GM19438 (cell line): ENCODE measurements at regions not wholly inside any gene's neighbourhood (a gene's known extent, or its start where the extent isn't known, plus 50 kb on each side); places are given as distances from the start of the nearest gene placed in this dataset.

ENCODE experiments used
- ATAC-seq: cut with Tn5 transposase; IDR thresholded peaks from one replicate; pipeline ENCODE4 v1.9.1; 2021; ENCODE audit warnings: low read depth; ENCODE audit not compliant: unreplicated experiment

DNA sequence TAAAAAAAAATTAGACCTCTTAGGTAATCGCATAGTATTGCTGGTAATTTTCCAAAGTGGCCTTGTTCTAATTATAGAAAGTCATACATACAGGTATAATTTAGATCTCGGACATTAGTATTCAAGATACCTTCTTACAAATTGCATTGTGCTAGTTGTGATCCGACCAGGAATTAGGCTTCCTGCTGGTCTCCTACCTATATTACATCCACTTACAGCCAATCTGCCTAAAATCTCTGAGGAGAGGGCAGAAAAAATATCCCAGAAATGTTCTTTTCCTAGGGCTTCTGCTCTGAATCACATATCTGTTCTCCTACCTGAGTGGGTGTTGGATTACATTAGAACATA lies 314.7 kb upstream of the GULP1 start:
- ATAC-seq: no peak

DNA sequence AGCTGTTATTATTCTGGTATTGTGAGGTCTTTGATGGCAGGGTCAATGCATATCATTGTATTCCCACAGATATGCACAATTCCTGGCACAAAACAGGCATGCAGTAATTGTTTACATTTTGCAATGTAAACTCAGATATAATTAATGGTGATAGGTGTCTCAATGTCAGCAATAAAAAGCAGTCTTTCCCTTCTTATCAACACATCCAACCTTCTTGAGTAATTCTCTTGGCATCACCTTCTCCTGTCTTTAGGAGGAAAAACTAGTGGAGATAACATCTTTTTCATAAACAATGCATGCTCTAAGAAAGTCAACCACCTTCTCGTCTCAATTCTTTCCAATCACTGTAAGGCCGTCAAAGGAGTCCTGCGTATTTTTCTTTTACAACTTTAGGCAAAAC lies 313.3 kb upstream of the GULP1 start:
- no peak for ATAC-seq

DNA sequence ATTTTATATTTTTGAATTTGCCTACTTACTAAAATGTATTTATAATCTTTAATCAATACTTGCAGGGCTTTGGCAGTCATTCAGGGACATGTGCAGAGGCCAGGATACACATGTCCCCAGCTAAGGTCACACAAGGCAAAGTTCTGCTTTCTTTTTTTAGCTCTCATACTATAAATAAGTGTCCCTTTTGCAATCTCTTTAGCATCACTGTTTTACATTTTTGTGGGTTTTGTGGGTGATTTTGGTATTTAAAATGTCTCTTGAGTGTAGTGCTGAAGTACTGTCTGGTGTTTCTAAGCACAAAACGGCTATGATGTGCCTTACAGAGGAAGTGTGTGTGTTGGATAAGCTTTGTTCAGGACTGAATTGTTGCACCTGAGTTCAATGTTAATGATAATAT lies 309.0 kb upstream of the GULP1 start:
- ATAC-seq: peak; percentile 89

DNA sequence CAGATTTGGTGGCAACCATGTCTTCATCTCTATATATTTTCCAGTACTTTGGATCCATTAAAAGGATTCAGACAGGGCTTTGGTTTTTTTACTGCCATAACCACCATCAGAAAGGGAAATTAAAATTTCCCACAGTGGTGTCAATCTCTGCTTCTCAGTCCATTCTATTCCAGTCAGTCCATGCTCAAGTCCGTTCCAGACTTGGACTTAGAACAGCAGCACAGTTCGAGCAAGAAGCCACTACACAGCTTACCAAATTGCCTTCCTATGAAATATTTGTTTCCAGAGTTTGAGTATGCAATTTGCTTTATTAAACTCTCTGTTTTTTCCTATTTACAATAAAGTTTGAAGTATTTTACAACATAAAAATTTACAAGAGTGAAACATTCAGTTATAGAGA lies 306.5 kb upstream of the GULP1 start:
- no peak for ATAC-seq

DNA sequence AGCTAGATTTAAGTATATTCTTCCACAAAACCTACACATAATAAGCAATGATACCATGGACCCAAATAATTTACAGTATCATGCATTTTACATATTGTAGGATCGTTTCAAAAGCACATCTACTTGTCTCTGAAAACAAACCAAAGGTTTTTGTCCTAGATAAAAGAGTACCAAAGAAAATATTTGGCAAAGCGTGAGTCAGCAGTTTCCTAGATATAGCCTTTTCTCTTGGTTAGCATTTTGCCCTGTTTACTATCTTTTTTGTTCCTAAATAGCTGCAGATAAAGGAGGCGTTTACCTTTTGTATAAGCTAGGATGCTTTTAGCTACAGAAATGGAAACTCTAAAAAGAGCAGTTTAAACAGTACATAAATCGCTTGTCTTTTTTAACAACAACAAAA lies 305.8 kb upstream of the GULP1 start:
- ATAC-seq: no peak

DNA sequence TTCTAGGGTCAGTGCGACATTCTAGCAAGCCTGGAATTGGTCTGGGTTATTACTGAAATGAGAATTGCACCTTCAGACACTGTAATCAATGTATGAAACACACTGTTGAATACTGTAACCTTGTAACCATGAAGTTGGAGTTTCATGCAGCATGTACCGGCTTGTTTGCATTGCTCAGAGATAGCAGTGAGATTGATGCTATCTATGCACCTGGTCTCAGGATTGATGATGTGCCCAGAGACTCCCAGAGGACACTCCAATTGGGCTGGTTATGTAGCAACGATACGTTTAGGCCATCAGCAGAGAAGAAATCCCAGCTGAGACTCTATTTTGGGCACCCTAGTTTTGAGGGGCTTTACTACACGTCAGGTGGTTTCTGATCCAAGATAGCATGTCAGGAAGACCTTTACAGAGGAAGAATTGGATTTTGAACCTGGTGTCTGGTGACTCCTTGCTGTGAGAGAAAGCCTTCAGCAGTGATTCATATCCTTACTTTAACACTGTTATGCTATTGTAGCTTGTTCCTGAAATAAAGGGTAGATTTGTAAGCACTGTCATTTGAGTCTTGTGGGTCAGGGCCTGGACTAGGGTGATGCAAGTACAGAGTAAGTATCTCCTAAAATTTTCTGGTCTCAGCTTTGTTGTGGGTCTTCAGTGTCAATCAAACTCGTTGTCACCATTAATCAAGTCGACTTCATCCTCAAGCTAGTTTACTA lies 305.1 kb upstream of the GULP1 start:
- ATAC-seq: no peak

DNA sequence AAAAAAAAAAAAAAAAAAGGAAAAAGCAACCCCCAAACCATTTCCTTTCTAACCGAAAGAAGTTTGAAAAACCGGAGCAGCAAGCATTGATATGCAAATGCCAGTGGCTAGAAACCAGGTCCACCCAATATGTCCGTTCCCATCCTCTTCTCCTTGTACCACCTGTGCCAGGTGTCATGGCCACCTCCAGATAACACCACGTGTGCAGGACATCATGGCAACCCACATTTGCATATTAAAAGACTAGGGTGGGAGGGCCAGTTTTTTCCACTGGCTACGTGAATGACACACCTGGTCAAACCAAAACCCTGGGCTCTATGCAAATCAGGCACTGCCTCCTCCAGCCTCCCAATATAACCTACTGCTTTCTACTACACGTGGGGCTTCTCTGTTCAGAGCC lies 303.3 kb upstream of the GULP1 start:
- ATAC-seq: no peak

DNA sequence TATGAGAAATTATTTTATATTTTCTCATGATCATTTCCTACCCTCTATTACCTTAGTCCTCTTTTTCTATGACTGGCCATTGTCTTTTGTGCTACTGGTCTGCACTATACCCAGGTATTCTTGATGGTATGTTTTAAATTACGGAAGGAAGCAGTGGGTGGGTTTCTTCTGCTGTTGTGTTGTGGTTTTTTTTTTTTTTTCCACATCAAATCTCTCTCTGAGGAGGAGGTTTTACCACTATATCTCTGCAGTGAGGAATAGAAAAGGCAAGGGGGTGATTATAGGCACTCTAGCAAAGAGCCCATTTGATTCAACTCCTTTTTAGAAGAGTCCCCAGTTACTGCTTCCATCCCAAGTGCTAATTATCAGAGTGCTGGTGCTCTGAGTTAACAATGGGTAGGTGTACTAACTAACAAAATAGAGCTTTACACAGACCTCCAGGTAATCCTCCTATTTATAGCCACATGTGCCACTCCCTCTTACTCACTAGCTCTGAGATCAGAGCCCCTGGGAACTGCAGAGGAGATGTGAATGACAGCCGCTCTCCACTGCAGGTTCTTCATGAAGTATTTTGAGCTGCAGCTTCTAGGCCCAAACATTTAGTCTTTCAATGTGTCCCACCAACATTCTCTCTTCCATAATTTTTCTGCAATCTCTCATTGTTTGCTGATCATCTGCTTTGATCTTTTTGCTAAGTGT lies 301.6 kb upstream of the GULP1 start:
- no peak for ATAC-seq

DNA sequence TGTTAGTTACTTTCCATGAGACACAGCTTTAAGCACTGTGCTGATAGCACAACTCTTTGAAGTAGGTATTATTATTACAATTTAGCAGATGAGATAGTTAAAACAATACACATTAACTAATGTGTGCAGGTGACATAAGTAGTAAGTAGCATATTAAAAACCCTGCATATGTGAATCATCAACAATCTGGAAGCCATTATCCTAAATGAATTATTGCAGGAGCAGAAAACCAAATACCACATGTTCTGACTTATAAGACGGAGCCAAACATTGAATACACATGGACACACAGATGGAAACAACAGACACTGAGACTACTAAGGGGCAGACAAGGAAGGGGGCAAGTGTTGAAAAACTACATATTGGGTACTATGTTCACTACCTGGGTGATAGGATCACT lies 300.3 kb upstream of the GULP1 start:
- ATAC-seq: no peak

DNA sequence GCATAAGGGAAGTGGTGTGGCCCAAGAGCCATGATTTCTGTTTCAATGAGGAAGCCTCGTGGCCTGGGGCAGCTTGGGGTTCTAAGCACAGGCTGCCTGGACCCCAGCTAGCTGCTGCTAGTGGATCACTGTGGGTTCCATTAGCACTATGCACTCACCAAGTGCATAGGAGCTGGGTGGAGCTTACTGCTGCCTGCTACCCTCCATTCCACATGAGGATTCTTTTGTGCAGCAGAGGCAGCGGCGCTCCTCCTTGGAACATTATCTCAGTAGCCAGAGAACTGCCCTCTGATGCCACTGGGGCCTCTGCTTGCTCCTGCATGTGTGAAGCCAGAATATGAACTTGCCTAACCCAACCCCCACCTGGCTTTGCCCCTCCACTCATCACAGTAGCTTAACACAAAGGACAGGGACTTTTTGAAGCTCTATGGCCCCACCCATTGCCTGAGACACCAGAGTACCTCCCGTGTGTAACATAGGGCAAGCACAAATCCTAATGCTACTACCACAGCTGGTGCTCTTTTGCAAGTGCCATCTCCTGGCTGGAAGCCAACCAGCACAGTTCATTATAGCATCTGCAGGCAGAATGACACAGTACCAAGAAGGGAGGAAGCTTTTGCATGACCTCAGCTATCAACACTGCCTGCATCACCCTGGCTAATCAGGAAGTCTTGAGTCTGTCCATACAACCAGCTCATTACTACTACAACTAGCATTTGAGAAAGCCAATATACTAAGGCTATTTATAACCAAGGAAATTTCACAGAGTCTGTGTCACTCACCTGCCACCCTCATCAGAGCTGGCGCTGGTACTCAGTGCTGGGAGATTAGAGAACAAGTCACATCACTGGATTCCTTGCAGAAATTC lies 297.0 kb upstream of the GULP1 start:
- ATAC-seq: no peak

DNA sequence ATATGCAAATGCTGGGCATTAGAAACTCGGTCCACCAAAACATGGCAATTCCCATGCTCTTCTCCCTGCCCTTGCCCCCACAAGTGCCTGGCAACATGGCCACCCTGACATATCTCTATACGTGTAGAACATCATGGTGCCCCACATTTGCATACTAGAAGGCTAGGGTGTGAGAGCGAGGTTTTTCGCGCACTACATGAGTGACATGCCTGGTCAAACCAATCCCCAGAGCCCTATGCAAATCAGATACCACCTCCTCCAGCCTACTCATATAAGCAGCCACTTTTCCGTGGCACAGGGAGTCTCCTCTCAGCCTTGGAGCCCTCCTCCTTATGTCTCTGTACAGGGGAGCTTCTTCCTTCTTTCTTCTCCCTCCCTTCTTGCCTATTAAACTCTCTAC lies 296.1 kb upstream of the GULP1 start:
- ATAC-seq: no peak

DNA sequence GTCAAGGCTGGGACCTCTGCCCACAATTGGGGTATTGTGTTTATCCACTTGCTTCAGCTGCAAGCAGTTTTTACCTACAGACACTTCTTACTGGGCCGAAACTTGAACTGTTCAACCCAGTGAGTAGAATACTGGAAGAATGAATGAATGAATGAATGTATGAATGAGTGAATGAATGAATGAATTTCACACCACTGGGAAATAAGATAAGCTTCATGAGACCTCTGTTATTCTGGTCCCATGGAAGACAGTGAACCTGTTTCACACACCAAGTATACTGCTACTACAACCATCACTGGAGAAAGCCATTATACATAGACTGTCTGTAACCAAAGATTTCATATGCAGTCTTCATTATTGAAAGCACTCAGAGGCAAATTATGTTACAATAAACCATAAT lies 295.0 kb upstream of the GULP1 start:
- no peak for ATAC-seq

DNA sequence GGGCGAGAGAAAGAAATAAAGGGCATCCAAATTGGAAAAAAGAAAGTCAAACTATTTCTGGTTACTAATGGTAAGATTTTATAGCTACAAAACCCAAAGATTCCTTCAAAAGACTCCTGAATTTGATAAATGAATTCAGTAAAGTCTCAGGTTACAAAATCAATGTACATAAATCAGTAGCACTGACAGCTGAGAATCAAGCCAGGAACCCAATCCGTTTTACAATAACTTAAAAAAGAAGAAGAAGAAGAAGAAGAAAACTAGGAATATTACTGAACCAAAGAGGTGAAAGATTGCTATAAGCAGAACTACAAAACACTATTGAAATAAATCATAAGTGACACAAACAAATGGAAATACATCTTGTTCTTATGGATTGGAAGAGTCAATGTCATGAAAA lies 291.5 kb upstream of the GULP1 start:
- no peak for ATAC-seq

DNA sequence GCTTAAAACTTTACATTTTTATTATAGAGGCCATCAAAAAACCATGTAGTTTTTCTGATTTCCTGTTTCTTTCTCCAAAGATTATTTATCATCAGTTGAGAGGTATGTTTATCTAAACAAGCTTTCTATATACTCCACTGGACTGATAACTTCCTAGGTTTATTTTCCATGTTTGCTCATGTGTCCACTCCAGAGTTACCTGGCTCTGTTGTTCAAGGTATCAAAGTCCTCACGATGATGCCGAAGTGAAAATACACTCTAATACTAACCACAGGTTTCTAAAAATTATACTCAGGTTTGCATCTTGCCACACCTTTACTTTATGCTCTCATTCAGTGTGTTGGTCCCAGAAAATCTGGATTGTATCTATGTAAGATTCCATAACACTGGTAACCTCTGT lies 287.9 kb upstream of the GULP1 start:
- ATAC-seq: no peak

DNA sequence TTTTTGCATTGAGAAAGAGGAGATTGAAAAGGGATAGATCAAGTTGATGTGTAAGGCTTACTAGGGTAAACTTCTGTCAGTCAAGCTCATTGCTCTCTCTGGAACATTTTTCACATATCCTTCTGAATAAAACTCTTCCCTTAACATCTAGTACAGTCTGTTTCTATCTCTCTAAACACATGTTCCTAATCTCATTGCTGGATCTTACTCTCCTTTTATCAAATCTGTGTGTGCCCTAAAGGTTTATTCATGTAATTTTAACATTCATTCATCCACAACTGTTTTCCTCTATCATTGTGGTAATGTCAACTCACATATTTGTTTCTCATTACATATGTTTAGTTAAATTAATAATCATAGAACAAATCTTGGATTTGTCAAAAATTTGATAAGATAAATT lies 277.9 kb upstream of the GULP1 start:
- ATAC-seq: no peak

DNA sequence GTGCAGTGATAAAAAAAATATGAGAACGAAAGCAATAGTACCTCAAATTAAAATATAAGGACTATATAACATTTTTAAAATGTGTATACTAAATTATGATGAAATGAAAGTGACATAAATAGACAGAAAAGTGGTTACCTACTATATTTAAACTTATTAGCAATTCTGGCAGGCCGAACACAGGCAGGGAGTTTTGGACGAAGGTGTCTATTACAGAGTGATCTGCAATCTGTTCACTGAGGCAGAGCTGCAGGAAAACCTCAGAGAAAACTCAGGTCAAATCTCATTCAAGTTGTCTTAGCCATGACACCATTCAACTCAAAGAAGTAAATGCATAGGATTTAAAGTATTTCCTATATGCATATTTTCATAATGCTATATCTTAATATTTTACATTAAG lies 274.8 kb upstream of the GULP1 start:
- ATAC-seq: no peak

DNA sequence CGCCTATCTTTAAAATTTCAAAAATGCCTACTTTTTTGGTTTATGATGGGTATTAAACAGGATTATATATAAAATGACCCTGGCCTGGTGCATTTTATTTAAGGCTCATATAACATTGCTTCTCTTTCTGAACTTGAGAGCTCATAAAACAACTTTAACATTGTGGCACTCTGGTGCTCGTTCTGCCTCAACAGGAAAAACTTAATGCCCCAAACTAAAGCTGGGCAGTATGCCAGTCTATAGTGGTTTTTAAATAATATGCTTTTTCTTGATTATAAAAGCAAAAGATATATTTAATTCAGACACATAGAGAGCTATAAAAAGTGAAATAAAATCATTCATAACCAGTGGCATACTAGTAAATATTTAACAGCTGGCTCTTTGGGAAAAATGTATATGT lies 269.3 kb upstream of the GULP1 start:
- no peak for ATAC-seq

DNA sequence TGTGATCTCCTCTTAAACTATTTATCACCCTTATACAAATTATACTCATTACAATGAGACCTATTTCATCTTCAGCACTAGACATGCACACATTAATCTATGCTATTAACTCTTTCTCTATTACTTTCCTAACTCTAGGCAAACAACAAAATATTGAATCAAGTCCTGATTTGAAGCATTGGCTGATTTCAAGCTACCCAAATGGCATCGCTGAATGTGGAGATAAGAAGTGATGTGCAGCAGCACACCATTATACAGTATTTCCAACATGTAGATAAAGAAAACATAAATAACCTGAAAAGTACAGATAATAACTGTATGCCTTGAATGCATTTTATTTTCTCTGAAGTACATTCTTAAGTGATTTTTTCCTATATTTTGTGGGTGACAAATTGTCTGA lies 268.6 kb upstream of the GULP1 start:
- ATAC-seq: no peak

DNA sequence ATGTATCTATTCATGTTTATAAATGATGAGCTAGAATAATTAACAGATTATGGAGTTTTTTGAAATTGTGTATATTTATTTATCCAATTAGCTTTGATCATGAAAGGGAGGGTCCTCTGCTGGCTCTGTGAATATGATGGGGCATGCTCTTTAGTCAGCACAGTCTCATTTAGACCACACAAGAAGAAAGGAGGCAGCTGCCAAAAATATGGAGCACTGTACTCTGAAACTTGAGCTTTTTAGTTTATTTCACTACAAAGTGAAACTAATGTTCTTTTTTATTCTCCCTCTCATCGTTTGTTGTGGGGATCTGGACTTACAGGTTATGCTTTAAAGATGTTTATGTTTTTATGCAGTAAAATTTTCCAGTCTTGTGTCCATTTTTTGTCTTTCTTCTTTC lies 266.9 kb upstream of the GULP1 start:
- no peak for ATAC-seq

DNA sequence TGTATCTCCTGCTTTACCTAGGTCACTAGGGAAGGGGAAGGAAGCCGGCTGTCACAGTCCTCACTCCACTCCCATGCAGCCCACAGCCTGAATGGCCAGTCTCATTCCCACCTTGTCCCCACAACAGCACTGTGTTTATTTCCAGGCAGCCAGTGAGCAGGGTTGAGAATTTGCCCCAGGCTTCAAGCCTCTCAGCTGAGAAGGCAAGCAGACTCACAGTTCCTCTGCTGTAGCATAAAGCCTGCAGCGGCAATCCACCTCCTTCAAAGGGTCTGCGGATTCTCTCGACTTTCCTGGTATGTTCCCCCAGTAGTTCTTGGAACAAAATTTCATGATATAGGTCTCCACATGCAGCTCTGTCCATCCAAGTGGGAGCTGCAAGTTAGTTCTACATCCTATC lies 262.9 kb upstream of the GULP1 start:
- ATAC-seq: no peak

DNA sequence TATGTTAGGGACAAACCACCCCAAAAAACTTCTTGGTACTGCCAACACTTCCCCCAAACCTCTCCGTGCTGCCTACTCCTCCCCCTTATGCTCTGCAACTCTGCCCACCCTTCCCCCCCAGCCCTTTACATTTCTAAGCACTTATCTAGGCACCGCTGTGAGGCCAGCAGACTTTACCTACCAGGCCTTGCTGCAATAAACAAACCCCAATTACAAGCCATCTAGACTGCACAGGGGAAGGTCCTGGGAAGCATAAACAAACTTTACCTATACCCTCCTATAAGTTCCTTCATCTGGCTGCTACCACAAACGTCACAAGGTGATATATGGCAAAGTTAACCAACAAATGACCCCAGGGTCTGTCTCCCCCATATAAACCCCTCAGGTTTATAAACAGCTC lies 259.4 kb upstream of the GULP1 start:
- no peak for ATAC-seq

DNA sequence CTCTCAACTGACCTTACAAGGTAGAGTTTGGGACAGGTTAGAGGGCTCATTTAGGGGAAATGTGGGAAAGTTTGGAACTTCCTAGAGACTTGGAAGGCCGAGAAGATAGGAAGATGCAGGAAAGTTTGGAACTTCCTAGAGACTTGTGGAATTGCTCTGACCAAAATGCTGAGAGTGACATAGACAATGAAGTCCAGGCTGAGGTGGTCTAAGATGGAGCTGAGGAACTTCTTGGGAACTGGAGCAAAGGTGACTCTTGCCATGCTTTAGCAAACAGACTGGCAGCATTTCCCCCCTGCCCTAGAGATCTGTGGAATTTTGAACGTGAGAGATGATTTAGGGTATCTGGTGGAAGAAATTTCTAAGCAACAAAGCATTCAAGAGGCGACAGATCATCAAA lies 258.9 kb upstream of the GULP1 start:
- ATAC-seq: no peak
